ENCODE measurements at regions not wholly inside any gene's neighbourhood (a gene's known extent, or its start where the extent isn't known, plus 50 kb on each side); places are given as distances from the start of the nearest gene placed in this dataset.

DNA sequence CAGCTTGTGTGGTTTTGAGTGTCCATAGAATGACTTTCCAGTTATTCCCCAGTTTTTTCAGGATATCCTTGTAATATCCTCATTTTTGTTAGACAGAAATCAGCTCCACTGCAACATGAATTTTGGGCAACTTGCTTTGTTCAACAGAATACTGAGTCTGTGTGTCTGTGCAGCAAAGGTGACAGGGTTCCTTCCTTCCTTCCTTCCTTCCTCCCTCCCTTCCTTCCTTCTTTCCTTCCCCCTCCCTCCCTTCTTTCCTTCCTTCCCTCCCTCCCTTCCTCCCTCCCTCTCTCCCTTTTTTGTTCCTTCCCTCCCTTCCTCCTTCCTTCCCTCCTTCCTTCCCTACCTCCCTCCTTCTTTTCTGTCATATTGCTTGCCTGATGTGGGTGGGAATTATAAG, 496.5 kb downstream of the EPM2A start:
- ATAC-seq (ENCODE audit: low read depth) (no peak), DNase-seq (no peak)
- ChIA-PET CTCF (no interaction called here), POLR2A (no interaction called here)
- no peaks in the 10 kb centered on the region for H3K27me3 ChIP-seq (replicated peaks in 1 of 4; ENCODE audit: control extremely low read depth in 1 of 4, control insufficient read depth in 3 of 4, insufficient read depth in 4 of 4, low read length in 3 of 4)
- intact Hi-C loops (cut with micrococcal nuclease): no loop called here
- no peak overlapping the region for H2AFZ ChIP-seq (ENCODE audit: insufficient read depth, low read depth, low read length, poor library complexity, severe bottlenecking)
- TF ChIP-seq EZH2 (IDR thresholded peaks at IDR 0.05; ENCODE audit: borderline replicate concordance, insufficient read depth, low read depth, low read length, poor library complexity, severe bottlenecking): no peak
- no peak for TF ChIP-seq CTCF (IDR thresholded peaks at IDR 0.05)
- H4K20me1 ChIP-seq (ENCODE audit: control insufficient read depth, insufficient read depth, low read length, poor library complexity, severe bottlenecking): no peaks in the 10 kb centered on the region
- peaks cover 2% of the 10 kb centered on the region for H3K9me3 Mint-ChIP-seq (ENCODE audit: insufficient read depth)
- H3K79me2 ChIP-seq (ENCODE audit: control insufficient read depth, insufficient read depth, low read length): no peaks in the 10 kb centered on the region
- H3K4me2 ChIP-seq (replicated peaks; ENCODE audit: low read depth, low read length, poor library complexity, severe bottlenecking): no peak overlapping the region
- H3K27ac ChIP-seq (ENCODE audit: low read length in 2 of 2): no peak overlapping the region
- no peaks in the 10 kb centered on the region for H3K4me1 Mint-ChIP-seq
- H3K9me3 ChIP-seq (ENCODE audit: control extremely low read depth in 1 of 3, control insufficient read depth in 2 of 3, insufficient read depth in 1 of 3, low read length in 2 of 3): no peaks in the 10 kb centered on the region
- no peak overlapping the region for H3K4me3 ChIP-seq (ENCODE audit: control extremely low read depth in 1 of 5, extremely low read depth in 1 of 5, insufficient read depth in 1 of 5, low read depth in 2 of 5, low read length in 4 of 5)
- H3K27me3 Mint-ChIP-seq: peaks cover 10% of the 10 kb centered on the region
- H3K36me3 ChIP-seq (replicated peaks in 1 of 2; ENCODE audit: control extremely low read depth in 1 of 2, control insufficient read depth in 1 of 2, extremely low read depth in 1 of 2, insufficient read depth in 2 of 2, low read length in 1 of 2): no peaks in the 10 kb centered on the region
- H3K9ac ChIP-seq (ENCODE audit: low read length): no peak overlapping the region
- no peak overlapping the region for H3K4me3 Mint-ChIP-seq
- H3K4me1 ChIP-seq (ENCODE audit: control insufficient read depth in 2 of 2, insufficient read depth in 2 of 2, low read length in 2 of 2): no peaks in the 10 kb centered on the region
- no peak overlapping the region for H3K27ac Mint-ChIP-seq

DNA sequence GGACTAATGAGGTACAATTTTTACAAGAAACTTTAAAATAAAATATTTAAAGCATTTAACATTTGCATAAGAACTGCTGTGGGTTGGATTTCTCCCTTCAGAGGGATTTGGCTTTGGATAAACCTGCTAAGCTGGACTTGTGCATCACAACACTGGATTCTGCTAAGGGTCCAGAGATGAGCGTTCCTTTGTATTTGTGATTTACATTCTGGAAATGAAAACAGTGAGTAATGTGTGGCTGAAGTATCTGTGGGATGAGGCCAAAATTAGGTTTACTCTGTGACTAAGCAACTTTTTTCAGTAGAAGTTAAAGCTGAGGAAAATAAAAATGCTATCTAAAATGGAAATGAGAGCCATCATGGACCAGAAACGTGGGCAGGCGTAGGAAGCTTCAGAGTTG, 494.3 kb downstream of the EPM2A start:
- peaks cover 13% of the 10 kb centered on the region for H3K27me3 Mint-ChIP-seq
- no peak overlapping the region for H3K4me3 Mint-ChIP-seq
- no peak for ATAC-seq (ENCODE audit: low read depth)
- intact Hi-C loops (cut with micrococcal nuclease): no loop called here
- H3K9me3 ChIP-seq (ENCODE audit: control extremely low read depth in 1 of 3, control insufficient read depth in 2 of 3, insufficient read depth in 1 of 3, low read length in 2 of 3): no peaks in the 10 kb centered on the region
- no peak overlapping the region for H3K27ac ChIP-seq (ENCODE audit: low read length in 2 of 2)
- no peaks in the 10 kb centered on the region for H3K4me1 Mint-ChIP-seq
- H3K9me3 Mint-ChIP-seq (ENCODE audit: insufficient read depth): peaks cover 2% of the 10 kb centered on the region
- H3K36me3 ChIP-seq (replicated peaks in 1 of 2; ENCODE audit: control extremely low read depth in 1 of 2, control insufficient read depth in 1 of 2, extremely low read depth in 1 of 2, insufficient read depth in 2 of 2, low read length in 1 of 2): no peaks in the 10 kb centered on the region
- H3K27ac Mint-ChIP-seq: no peak overlapping the region
- H3K27me3 ChIP-seq (replicated peaks in 1 of 4; ENCODE audit: control extremely low read depth in 1 of 4, control insufficient read depth in 3 of 4, insufficient read depth in 4 of 4, low read length in 3 of 4): no peaks in the 10 kb centered on the region
- H3K4me1 ChIP-seq (ENCODE audit: control insufficient read depth in 2 of 2, insufficient read depth in 2 of 2, low read length in 2 of 2): no peaks in the 10 kb centered on the region
- ChIA-PET CTCF (no interaction called here), POLR2A (no interaction called here)
- WGBS (ENCODE audit: insufficient coverage): 32% methylated on average over 3 of the region's 3 CpGs
- H4K20me1 ChIP-seq (ENCODE audit: control insufficient read depth, insufficient read depth, low read length, poor library complexity, severe bottlenecking): no peaks in the 10 kb centered on the region
- H2AFZ ChIP-seq (ENCODE audit: insufficient read depth, low read depth, low read length, poor library complexity, severe bottlenecking): no peak overlapping the region
- H3K4me3 ChIP-seq (ENCODE audit: control extremely low read depth in 1 of 5, extremely low read depth in 1 of 5, insufficient read depth in 1 of 5, low read depth in 2 of 5, low read length in 4 of 5): no peak overlapping the region
- no peak for DNase-seq
- H3K79me2 ChIP-seq (ENCODE audit: control insufficient read depth, insufficient read depth, low read length): no peaks in the 10 kb centered on the region
- TF ChIP-seq CTCF (IDR thresholded peaks at IDR 0.05) (no peak), EZH2 (IDR thresholded peaks at IDR 0.05; ENCODE audit: borderline replicate concordance, insufficient read depth, low read depth, low read length, poor library complexity, severe bottlenecking) (no peak)
- H3K4me2 ChIP-seq (replicated peaks; ENCODE audit: low read depth, low read length, poor library complexity, severe bottlenecking): no peak overlapping the region
- no peak overlapping the region for H3K9ac ChIP-seq (ENCODE audit: low read length)
